HG02763 (cell line): ENCODE measurements at regions not wholly inside any gene's neighbourhood (a gene's known extent, or its start where the extent isn't known, plus 50 kb on each side); places are given as distances from the start of the nearest gene placed in this dataset.
"Not testable (repeated sequence)": the region's sequence is repeated elsewhere in the genome, so short reads cannot be mapped to it uniquely, and the experiment has no call there.

ENCODE experiments used
- ATAC-seq: cut with Tn5 transposase; IDR thresholded peaks from one replicate; pipeline ENCODE4 v1.9.1; 2021; ENCODE audit warnings: mild to moderate bottlenecking, moderate library complexity; ENCODE audit not compliant: unreplicated experiment

DNA sequence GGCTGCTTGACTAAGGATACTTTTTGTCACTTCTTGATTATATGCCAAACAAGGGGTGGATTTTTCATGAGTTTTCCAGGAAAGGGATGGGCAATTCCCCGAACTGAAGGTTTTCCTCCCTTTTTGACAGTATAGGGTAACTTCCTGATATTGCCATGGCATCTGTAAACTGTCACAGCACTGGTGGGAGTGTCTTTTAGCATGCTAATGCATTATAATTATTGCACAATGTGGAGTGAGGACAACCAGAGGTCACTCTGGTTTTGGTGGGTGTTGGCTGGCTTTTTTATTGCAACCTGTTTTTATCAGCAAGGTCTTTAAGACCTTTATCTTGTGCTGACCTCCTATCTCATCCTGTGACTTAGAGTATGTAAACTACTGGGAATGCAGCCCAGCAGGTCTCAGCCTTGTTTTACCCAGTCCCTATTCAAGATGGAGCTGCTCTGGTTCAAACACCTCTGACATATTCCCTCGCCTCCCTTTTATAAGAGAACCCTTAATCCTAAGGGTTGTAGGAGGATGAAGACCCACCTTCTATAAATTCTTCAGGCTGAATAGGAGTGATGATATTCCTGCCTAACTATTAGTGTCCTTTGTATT, 471.2 kb downstream of the ATP23 start:
- no peak for ATAC-seq

DNA sequence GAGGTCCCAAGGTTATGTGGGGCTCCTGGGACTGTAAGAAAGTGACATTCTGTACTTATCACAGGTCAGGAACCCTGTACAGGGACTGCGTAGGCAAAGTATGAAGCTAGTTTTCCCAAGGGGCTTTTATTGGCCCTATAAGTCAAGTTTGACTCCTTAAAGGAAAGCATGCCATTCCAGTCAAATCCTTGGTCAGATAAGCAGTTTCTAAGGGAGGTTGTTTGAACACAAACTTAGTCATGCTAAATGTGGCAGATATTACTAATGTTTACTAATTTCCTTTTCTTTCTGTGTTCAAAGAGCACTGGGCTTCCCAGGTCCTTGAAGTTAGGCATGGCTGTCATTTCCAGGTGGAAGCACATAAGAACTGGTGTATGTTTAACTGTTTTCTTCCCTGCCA, 472.4 kb downstream of the ATP23 start:
- no peak for ATAC-seq

DNA sequence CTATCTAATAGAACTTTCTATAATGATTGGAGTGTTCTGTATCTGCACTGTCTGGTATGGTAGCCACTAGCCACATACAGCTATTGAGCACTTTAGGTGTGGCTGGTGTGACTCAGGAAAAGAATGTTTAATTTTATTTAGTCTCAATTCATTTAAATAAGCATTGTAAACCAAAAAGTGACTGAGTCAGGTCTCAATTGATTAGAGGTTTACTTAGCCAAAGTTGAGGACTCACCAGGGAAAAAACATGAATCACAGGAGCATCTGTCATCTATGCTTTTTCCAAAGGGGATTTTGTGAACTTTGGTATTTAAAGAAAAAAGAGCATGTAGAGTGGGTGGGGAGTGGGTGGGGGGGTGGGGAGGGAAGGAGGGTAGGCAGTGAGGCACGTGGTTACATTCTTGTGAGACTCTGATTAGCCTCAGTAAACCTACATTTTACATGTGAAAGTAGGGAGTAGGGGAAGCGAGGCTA, 473.1 kb downstream of the ATP23 start:
- no peak for ATAC-seq

DNA sequence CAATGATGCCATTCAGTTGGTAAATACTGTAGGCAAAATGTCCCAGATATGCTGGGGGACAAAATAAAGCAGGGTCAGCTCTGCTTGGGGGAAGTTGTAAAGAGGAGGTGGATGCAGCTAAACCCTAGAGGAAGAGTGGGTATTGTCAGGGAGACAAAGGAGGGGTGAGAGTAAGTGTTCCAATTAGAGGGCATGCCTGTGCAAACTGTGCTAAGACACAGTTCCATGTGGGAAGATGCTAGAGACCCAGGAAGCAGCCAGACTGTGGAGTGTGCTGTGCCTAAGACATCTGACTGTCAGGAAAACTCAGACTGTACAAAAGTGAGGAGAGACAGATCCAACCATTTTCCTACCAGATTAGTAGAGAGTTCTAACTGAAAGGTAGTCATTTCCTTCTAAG, 474.3 kb downstream of the ATP23 start:
- ATAC-seq: no peak

DNA sequence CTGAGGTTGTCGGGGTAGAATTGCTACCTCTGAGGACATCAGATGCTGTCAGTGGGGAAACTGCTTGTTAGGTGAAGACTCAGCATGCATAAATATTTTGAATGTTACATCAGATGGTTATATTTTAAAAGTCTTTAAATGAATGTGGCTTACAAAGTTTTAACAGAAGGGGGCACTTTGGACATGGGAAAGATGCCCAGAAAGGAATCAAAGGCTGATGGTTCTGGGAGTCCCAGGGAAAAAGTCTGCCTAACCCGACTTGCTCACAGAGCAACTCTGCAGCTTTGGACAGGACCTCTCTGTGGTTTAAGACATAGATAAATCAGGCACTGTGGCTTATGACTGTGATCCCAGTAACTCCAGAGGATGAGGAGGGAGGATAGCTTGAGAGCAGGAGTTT, 474.9 kb downstream of the ATP23 start:
- no peak for ATAC-seq

DNA sequence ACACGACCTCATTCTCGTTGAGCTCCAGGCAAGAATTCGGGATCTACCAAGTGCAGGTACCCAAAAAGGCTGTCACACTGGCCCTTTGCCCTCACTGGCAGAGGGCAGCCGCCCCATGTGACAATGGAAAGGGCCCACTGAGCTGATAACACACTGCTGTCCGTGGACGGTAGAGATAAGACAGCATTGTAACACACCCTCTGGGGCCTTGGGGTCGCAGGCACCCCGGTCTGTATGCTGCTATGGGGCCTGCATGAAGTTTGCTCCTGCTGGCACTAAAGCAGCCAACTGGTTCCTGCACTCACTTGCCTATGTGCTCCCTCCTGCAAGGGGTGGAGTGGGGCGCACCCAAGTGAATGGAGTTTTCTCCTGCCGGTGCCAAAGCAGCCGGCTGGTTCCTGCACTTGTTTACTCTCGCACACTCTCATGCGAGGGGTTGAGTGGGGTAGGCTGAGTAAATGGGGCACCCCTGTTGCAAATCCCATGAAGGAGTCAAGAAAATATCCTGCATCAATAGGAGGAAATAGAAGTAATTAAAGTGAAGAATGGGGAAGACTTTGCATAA, 477.9 kb downstream of the ATP23 start:
- no peak for ATAC-seq

DNA sequence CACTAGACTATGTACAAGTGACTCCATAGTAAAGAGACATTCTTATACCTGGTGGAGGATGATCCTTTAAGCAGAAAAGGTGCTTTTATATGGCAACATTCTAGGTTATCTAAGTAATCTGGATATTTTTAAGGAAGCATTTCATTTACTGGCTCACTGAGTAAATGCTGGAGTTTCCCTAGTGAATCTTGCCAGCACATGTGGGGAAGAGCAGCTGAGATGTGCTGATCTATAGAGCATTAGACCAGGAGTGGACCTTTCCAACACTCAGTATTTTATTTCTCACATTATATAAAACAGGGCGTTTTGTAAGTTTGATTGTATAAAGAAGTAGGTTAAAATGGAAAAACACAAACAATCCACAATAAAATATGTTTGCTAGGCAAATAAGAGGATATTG, 478.5 kb downstream of the ATP23 start:
- ATAC-seq: no peak

DNA sequence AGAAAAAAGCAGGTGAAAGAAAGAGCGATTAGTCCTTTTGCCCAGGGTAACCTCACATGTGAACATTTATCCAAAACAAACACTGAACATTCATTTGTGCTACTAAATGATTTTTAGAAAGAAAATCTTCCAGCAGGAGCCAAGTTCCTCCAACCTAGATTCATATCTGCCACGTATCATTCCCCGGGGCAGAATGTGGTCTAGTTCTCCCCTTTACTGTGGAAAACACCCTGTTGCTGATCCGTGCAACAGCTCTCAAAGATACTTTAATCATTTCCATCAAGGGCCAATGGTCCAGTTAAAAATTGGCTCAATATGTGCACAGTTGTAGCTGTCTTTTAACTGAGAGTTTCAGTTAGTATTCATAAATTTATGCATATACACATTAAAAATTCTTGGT, 479.1 kb downstream of the ATP23 start:
- no peak for ATAC-seq

DNA sequence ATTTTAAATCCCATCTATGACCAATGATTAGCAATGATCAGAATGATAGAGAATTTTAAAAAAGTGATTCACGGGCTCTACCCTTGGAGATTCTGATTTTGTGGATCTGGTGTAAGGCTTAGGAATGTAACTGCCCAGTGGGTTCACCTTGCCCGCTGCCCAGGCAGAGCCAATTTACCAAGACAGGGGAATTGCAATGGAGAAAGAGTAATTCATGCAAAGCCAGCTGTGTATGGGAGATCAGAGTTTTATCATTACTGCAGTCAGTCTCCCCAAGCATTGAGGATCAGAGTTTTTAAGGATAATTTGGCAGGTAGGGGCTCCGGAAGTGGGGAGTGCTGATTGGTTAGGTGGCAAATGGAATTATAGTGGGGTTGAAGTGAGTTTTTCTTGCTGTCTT, 480.6 kb downstream of the ATP23 start:
- no peak for ATAC-seq

DNA sequence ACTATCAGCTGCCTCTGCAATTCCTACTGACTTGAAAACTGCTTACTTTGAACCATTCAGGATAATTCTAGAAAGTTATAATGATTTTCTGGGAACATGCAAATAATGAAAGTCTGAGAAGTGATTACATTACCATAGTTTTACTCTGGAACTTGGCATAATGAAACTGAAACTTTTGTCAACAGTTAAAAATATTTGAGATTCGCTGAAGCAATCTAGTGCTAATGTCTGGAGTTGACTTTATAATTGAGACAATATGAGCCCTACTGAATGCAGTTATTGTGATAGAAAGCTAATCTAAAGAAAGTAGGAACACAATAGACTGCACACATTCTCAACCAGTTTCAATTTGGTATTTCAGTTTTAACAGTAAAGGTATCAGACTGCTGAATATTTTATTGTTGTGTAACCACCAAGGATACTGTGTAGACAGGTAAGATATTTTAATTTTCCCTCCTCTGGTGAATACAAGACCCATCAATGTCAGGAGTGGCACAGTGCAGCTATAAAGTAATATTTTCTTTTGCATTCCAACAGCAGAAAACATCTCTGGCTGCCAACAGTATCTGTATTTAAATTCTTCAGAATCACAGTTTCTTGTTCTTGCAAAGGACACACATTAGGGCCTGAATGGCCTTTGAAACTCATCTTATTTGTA, 483.5 kb downstream of the ATP23 start:
- peak; percentile 24 for ATAC-seq

DNA sequence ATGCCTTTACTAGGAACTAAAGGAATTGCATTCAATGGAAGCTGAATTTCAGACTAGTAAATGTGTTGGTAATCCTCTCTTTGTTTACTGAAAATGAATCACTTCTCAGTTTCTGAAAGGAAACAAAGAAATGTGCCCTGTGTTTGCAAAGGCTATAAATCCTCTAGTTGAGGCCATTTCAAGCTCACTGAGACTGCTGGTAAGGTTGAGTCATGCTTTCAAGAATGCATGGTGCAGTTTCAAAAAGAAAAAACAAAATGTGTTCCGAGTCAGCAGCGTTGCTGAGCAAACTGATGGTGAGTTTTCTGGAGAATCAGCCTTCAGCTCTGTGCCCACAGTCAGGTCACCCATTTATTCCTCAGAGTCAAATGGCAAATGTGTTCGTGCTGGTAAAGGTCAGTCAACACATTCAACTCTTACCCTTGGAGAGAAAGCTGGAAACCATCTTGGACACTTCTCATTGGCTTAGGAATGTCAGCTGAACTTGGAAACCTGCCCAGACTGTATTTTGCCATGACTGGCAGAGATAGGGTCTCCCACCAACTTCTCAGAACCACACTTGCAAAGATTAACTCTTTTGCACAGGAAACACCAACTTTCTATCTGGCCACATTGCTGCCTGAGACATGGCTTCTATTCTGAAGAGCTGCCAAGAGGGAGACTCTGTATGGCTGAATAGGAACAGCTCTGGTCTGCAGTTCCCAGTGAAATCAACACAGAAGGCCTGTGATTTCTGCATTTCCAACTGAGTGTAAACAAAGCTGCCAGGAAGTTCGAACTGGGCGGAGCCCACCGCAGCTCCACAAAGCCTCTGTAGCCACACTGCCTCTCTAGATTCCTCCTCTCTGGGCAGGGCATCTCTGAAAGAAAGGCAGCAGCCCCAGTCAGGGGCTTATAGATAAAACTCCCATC, 484.4 kb downstream of the ATP23 start:
- peak; percentile 90 for ATAC-seq

DNA sequence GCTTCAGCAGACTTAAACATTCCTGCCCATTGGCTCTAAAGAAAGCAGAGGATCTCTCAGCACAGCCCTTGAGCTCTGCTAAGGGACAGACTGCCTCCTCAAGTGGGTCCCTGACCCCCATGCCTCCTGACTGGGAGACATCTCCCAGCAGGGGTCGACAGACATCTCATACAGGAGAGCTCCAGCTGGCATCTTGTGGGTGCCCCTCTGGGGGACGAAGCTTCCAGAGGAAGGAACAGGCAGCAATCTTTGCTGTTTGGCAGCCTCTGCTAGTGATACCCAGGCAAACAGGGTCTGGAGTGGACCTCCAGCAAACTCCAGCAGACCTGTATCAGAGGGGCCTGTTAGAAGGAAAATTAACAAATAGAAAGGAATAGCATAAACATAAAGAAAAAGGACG, 485.1 kb downstream of the ATP23 start:
- ATAC-seq: not testable (repeated sequence)

DNA sequence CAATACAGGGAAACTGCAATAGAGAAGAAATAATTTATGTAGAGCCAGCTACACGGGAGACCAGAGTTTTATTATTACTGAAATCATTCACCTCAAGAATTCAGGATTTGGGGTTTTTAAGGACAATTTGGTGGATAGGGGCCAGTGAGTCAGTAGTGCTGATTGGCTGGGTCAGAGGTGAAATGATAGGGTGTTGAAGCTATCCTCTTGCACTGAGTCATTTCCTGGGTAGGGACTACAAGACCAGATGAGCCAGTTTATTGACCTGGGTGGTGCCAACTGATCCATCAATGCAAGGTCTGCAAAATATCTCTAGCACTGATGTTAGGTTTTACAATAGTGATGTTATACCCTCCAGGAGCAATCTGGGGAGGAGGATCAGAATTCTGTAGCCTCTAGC, 486.3 kb downstream of the LRIG3 start:
- ATAC-seq: no peak

DNA sequence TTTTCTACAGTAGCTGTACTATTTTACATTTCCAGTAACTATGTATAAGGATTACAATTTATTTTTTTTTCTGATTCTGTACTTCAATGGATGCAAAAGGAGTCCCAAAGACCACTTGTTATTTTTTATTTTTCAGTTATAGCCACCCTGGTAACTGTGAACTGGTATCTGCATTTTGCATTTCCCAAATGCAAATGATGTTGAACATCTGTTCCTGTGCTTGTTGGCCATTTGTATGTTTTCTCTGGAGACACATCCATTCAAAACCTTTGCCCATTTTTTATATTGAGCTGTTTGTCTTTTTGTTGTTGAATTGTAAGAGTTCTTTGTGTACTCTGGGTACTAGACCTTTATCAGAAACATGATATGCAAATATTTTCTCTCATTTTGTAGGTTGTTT, 485.6 kb downstream of the LRIG3 start:
- no peak for ATAC-seq

DNA sequence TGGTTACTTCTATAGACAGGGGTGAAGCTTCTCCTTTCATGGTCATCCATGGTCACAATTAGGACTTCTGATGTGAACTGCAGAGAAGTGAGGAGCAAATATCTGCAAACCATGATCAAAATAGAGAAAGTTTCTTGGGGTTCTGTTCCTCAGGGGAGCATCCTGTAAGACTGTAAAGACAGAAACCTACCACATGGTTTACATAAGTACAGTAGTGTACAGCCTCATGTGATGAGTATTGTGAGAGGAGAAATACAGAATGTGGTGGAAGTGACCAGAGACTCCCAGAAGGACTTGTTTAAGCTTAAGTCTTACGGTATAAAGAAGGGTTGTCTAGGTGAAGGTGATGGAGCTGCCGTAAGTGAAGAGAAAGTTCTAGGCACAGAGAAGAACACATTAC, 484.7 kb downstream of the LRIG3 start:
- ATAC-seq: peak; percentile 66

DNA sequence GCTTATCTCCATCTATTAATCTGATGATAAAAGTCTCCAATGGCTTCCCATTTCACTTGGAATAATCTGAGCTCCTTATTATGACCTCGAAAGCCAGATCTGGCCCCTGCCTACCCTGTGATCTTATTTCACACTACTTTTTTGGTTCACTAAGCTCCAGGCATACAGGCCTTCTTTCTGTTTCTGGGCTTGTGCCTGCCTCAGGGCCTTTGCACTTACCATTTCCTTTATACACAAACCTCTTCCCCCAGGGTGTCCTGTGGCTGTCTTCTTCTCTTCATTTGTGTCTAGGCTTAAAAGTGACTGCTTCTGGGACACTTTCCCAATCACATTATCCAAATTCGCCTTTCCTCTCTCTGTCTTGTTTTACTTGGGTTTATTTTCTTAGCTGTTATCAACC, 478.8 kb downstream of the LRIG3 start:
- ATAC-seq: no peak

DNA sequence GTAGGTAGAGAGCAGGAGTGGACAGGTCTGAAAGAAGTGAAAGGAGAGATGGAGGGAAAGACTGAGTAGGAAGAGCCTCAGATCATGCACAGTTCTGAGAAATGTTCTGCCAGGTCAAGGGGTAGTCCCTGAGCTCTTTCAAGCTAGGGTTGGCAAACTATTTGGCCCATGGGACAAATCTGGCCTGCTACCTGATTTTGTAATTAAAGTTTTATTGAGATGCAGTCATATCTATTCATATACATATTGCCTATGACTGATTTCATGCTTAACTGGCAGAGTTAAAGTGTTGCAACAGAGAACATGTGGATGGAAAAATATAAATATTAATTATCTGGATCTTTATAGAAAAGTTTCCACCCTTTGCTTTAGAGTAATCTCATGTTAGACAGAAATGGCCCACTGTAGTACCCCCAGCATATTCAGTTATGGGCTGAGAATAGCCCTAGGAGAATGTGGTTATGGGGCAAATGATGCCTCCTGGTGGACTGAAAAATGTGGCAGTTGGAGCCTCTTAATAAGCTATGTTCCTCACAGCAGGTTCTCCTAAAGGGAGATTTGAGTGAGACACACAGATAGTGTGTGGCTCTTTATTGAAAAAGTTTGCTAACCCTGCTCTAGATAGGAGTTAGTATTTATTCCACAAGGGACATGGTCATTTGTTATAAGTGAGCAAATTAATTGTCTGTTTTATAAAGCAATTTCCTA, 476.9 kb downstream of the LRIG3 start:
- peak; percentile 71 for ATAC-seq

DNA sequence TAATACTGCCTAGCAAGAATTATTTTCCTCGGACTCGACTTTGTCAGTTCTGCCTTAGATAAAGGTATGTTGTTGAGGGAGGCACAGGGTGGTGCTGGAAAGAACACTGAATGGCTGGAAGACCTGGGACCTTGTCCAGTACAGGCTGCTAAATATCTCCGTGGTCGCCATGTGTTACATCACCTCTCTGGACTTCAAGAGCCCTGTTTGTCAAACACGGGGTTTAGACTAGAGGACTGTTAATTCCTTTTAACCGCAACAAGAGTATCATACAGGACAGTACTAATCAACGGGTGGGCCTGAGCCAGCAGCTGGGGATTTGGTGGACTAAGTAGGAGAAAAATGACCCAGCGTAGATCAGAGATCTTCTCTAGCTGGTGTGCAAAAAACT, 476.3 kb downstream of the LRIG3 start:
- ATAC-seq: no peak

DNA sequence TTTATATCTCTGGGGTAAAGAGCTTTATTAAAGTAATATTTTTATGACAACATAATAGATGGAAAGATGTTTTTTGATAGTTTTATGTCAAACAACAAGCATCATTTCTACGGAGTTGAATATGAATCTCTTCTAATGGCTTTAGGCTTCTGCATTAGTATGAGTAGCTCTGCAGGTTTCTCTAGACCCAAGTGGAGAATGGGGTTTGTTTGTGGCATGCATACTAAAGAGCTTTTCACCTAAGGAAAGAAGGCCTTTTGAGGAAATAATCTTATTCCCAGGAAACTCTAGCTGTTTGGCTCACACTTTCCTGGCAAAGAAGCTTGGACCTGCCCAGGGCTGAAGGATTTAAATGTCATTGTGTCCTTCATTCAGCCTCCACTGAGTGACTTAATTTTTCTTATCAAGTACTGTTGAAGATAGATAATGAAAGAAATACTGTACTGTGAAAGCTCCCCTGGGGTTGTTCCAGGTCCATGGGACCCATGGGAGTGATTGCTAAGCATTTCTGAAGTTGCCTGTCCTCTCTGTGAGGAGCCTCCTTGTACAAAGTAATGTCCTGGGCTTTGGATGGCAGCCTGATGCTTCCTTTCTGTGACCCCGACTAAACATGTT, 469.3 kb downstream of the LRIG3 start:
- no peak for ATAC-seq

DNA sequence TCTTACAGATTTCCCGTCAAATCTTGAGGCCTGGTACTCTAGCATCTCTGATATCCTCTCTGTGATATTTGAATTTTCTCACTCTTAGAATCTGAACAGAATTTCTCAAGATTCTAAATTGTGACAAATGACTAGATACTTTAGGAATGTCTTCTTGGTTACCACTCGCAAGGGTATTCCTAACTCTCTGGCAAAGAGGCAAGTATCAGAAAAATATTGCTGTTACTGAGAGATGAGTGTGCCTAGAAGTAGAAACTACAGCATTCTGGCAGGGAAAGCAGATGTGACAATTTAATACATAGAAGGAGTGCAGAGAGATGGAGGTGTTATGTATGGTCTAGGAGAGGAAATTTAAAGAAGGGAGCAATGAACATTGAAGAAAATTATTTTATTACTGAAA, 467.8 kb downstream of the LRIG3 start:
- no peak for ATAC-seq

DNA sequence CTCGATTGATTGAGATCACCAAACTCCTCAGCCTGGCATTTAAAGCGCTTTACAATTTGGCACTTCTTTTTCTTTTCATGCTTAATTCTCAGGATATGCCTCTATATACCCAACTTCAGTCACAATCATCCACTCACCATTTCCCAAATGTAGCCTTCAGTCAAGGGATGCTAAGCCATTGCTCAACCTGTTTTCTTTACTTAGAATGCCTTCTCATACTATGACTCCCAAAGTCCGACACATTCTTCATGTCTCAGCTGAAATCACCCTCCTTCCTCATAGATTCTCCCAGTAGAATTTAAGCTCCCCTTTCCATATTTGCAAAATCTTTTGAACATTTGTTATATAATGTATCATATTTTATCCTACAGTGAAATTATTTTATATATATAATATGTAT, 467.0 kb downstream of the LRIG3 start:
- ATAC-seq: no peak
